Astrocyte of the spinal cord (primary cell): ENCODE measurements at regions not wholly inside any gene's neighbourhood (a gene's known extent, or its start where the extent isn't known, plus 50 kb on each side); places are given as distances from the start of the nearest gene placed in this dataset.

Source experiments
- DNase-seq: peaks from one replicate; pipeline ENCODE4 v3.0.0; 2011; ENCODE audit warnings: low read depth, low spot score
- H3K4me3 ChIP-seq: 2 replicates; pipeline ENCODE4 v1.5.1; 2011; ENCODE audit warnings: low read depth, mild to moderate bottlenecking, low read length, moderate library complexity
- in situ Hi-C: cut with HindIII; loops from 2 replicates; pipeline ENCODE4 v1.10.0; 2017; ENCODE audit warnings: low sequenced_read_pairs
- TF ChIP-seq, protein P1 (sequence below): IDR thresholded peaks from 2 replicates; pipeline ENCODE4 v1.5.1; 2012; ENCODE audit warnings: low read depth, mild to moderate bottlenecking, low read length, inconsistent platforms

DNA sequence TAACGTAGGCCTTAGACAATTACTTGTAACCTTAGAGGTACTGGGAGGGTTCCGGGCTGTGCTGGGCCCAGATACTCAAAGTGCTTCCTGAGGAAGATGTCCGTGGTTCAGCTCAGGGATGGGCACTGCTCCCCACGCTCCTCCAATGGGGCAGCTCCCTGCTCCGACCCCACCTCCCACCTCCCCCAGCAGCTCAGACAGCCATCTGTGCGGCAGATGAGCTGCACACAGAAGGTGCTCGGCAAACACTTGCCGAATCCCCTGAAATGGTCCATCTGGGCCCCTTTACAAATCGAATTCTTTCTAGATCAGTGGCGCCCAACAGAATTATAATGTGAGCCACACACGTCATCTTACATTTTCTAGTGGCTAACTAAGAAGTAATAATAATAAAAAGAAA is 242.4 kb upstream of the RAB4A start:
- TF ChIP-seq, protein P1, sequence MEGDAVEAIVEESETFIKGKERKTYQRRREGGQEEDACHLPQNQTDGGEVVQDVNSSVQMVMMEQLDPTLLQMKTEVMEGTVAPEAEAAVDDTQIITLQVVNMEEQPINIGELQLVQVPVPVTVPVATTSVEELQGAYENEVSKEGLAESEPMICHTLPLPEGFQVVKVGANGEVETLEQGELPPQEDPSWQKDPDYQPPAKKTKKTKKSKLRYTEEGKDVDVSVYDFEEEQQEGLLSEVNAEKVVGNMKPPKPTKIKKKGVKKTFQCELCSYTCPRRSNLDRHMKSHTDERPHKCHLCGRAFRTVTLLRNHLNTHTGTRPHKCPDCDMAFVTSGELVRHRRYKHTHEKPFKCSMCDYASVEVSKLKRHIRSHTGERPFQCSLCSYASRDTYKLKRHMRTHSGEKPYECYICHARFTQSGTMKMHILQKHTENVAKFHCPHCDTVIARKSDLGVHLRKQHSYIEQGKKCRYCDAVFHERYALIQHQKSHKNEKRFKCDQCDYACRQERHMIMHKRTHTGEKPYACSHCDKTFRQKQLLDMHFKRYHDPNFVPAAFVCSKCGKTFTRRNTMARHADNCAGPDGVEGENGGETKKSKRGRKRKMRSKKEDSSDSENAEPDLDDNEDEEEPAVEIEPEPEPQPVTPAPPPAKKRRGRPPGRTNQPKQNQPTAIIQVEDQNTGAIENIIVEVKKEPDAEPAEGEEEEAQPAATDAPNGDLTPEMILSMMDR, result no peak
- in situ Hi-C loops, result no loop called here
- no peak overlapping the region for H3K4me3 ChIP-seq
- no peak for DNase-seq

GRCh38 chr1:229028987-229029878 is 241.7 kb upstream of the RAB4A start:
- DNase-seq, result no peak
- TF ChIP-seq, protein P1, result no peak
- H3K4me3 ChIP-seq, result no peak overlapping the region
- in situ Hi-C loops, result no loop called here

GRCh38 chr1:229029879-229030235 is 241.1 kb upstream of the RAB4A start:
- no peak for DNase-seq
- TF ChIP-seq, protein P1, result no peak
- in situ Hi-C loops, result no loop called here

GRCh38 chr1:229030630-229031029 is 240.3 kb upstream of the RAB4A start:
- DNase-seq, result no peak
- in situ Hi-C loops, result no loop called here
- TF ChIP-seq, protein P1, result no peak
- no peak overlapping the region for H3K4me3 ChIP-seq

More at GRCh38 chr1:229029879-229030235, 241.1 kb upstream of the RAB4A start:
- H3K4me3 ChIP-seq, result no peak overlapping the region

GRCh38 chr1:229031061-229031460 is 239.8 kb upstream of the RAB4A start:
- DNase-seq, result no peak
- TF ChIP-seq, protein P1, result no peak
- no peak overlapping the region for H3K4me3 ChIP-seq
- in situ Hi-C loops, result no loop called here

GRCh38 chr1:229031481-229032341 is 239.2 kb upstream of the RAB4A start:
- H3K4me3 ChIP-seq, result no peak overlapping the region
- in situ Hi-C loops, result no loop called here
- TF ChIP-seq, protein P1, result no peak
- no peak for DNase-seq
